Thyroid gland (tissue), 4 donors: ENCODE measurements at regions not wholly inside any gene's neighbourhood (a gene's known extent, or its start where the extent isn't known, plus 50 kb on each side); places are given as distances from the start of the nearest gene placed in this dataset.

Source experiments
- DNase-seq, 2 donors: peaks; one replicate each; pipeline ENCODE4 v3.0.0-alpha.2; 2019
- H3K27ac ChIP-seq, 3 donors: fragments of 200-600 bp; sonication (generic); 1 replicate in 2 of 3; 2 replicates in 1 of 3; pipeline ENCODE4 v1.5.1; 2016 to 2019; ENCODE audit warnings: mild to moderate bottlenecking in 1 of 3, moderate library complexity in 1 of 3
- H3K27me3 ChIP-seq: fragments of 200-600 bp; sonication (generic); one replicate; pipeline ENCODE4 v1.5.1; 2019
- H3K36me3 ChIP-seq, 2 donors: fragments of 200-600 bp; sonication (generic); one replicate each; pipeline ENCODE4 v1.5.1; 2016 to 2019
- H3K4me1 ChIP-seq, 2 donors: fragments of 200-600 bp; sonication (generic); one replicate each; pipeline ENCODE4 v1.5.1; 2017 to 2019
- H3K4me3 ChIP-seq, 3 donors: fragments of 200-600 bp; sonication (generic); replicated peaks in 1 of 3; 1 replicate in 2 of 3; 2 replicates in 1 of 3; pipeline ENCODE4 v1.5.1; 2016; ENCODE audit warnings: mild to moderate bottlenecking in 1 of 3
- H3K9me3 ChIP-seq: fragments of 200-600 bp; sonication (generic); one replicate; pipeline ENCODE4 v1.5.1; 2017
- CTCF ChIP-seq, 6 experiments: fragments of 200-600 bp in 3 of 6; fragments of 450-650 bp in 3 of 6; sonication (generic) in 3 of 6; IDR thresholded peaks; one replicate each; pipeline ENCODE4 v1.5.1; 2016 to 2019; ENCODE audit warnings: antibody characterized with exemption in 6 of 6, mild to moderate bottlenecking in 2 of 6, inconsistent platforms in 1 of 6, moderate library complexity in 1 of 6
- POLR2A ChIP-seq, 2 donors: fragments of 450-650 bp; IDR thresholded peaks; one replicate each; pipeline ENCODE4 v1.6.1; 2017; ENCODE audit warnings: antibody characterized with exemption in 2 of 2, mild to moderate bottlenecking in 2 of 2, moderate library complexity in 1 of 2
- whole genome bisulfite sequencing, 2 donors: methylation state at CpG; one replicate each; pipeline ENCODE4 v1.1.5; 2017; 5-methylcytosine and 5-hydroxymethylcytosine counted together
- intact Hi-C: fragments of 100-400 bp; cut with DNase I; formaldehyde crosslinking; loops from one replicate; pipeline ENCODE4 v1.15.1; 2023

- no peaks in the 10 kb centered on the region for H3K9me3 ChIP-seq
- DNase-seq = no peak
- intact Hi-C loops = no loop called here
- no peak overlapping the region for H3K27ac ChIP-seq
- no peaks in the 10 kb centered on the region for H3K27me3 ChIP-seq
- no peak overlapping the region for H3K4me3 ChIP-seq
- no peak for TF ChIP-seq POLR2A (IDR thresholded peaks at IDR 0.05)
- no peak for TF ChIP-seq CTCF (IDR thresholded peaks at IDR 0.05)
- 72 to 79% methylated on average over 8 of the region's 8 CpGs for WGBS, 2 donors
- no peaks in the 10 kb centered on the region for H3K4me1 ChIP-seq
- no peaks in the 10 kb centered on the region for H3K36me3 ChIP-seq
These were observed 53.0 kb downstream of the HELT start for GRCh38 chr4:185071236-185071811.

- intact Hi-C loops = no loop called here
- 76 to 77% methylated on average over 6 of the region's 6 CpGs for WGBS, 2 donors
These were observed 61.1 kb downstream of the HELT start for GRCh38 chr4:185079271-185079905.

GRCh38 chr4:185080545-185080944 is 62.3 kb downstream of the HELT start:
- no peaks in the 10 kb centered on the region for H3K27me3 ChIP-seq
- intact Hi-C loops = no loop called here
- no peak overlapping the region for H3K27ac ChIP-seq
- no peaks in the 10 kb centered on the region for H3K4me1 ChIP-seq
- 78% methylated on average over 4 of the region's 4 CpGs for WGBS, 2 donors
- no peaks in the 10 kb centered on the region for H3K9me3 ChIP-seq
- no peak for DNase-seq
- no peak overlapping the region for H3K4me3 ChIP-seq
- TF ChIP-seq POLR2A (IDR thresholded peaks at IDR 0.05) = no peak
- no peak for TF ChIP-seq CTCF (IDR thresholded peaks at IDR 0.05)
- no peaks in the 10 kb centered on the region for H3K36me3 ChIP-seq

More at GRCh38 chr4:185079271-185079905, 61.1 kb downstream of the HELT start:
- no peak for DNase-seq
- Histone ChIP-seq H3K4me3 (no peak overlapping the region), H3K4me1 (no peaks in the 10 kb centered on the region), H3K9me3 (no peaks in the 10 kb centered on the region), H3K36me3 (no peaks in the 10 kb centered on the region), H3K27ac (no peak overlapping the region), H3K27me3 (no peaks in the 10 kb centered on the region)
- no peak for TF ChIP-seq CTCF (IDR thresholded peaks at IDR 0.05)

GRCh38 chr4:185082561-185082960 is 60.5 kb upstream of the SLC25A4 start:
- 77 to 82% methylated on average over 3 of the region's 3 CpGs for WGBS, 2 donors
- Histone ChIP-seq H3K9me3 (no peaks in the 10 kb centered on the region), H3K4me1 (no peaks in the 10 kb centered on the region), H3K27me3 (no peaks in the 10 kb centered on the region), H3K36me3 (no peaks in the 10 kb centered on the region), H3K27ac (no peak overlapping the region), H3K4me3 (no peak overlapping the region)
- intact Hi-C loops = no loop called here
- TF ChIP-seq POLR2A (IDR thresholded peaks at IDR 0.05) (no peak), CTCF (IDR thresholded peaks at IDR 0.05) (no peak)
- DNase-seq = no peak

GRCh38 chr4:185086053-185086452 is 57.0 kb upstream of the SLC25A4 start:
- H3K9me3 ChIP-seq = no peaks in the 10 kb centered on the region
- TF ChIP-seq CTCF (IDR thresholded peaks at IDR 0.05) = no peak
- DNase-seq = no peak
- WGBS, 2 donors = 55 to 65% methylated on average over 10 to 13 of the region's 16 CpGs
- intact Hi-C loops = no loop called here
- no peaks in the 10 kb centered on the region for H3K36me3 ChIP-seq
- peaks cover 0 to 3% of the 10 kb centered on the region in 2 donors for H3K4me1 ChIP-seq
- no peak overlapping the region for H3K27ac ChIP-seq
- no peaks in the 10 kb centered on the region for H3K27me3 ChIP-seq
- H3K4me3 ChIP-seq = no peak overlapping the region
